Hepatic stellate cell (primary cell): ENCODE measurements at regions not wholly inside any gene's neighbourhood (a gene's known extent, or its start where the extent isn't known, plus 50 kb on each side); places are given as distances from the start of the nearest gene placed in this dataset.

ENCODE experiments used
- DNase-seq: peaks from one replicate; pipeline ENCODE4 v3.0.0; 2011; ENCODE audit warnings: low spot score

DNA sequence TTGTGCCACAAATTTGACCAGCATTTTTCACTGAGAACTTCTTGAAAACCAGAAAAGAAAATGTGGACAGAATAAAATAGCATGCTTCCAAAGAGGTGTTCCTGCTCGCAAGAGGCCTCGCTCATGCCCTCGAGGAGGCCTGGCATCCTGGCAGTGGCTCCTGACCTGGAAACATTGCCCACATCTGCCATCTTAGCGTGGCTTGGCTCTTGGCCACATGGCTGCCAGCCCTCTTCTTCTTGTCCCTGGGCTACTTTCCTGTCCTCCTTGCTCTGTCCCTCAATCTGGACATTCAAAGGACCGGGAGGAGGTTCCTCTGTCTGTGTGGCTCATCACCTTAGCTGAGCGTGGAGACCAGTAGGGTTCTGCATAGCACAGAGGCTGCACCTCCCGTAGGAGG, 131.6 kb upstream of the TMEM72 start:
- DNase-seq = no peak

GRCh38 chr10:44780426-44780825, 130.7 kb upstream of the TMEM72 start:
- no peak for DNase-seq

DNA sequence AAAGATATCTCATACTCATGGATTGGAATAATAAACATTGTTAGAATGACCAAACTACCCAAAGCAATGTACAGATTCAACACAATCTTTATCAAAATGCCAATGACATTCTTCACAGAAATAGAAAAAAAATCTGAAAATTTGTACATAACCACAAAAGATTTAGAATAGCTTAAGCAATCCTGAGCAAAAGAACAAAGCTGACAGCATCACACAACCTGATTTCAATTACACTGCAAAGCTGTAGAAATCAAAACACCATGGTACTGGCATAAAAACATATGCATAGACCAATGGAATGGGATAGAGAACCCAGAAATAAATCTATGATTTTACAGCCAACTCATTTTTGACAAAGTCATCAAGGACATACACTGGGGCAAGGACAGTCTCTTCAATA, 130.0 kb upstream of the TMEM72 start:
- no peak for DNase-seq

DNA sequence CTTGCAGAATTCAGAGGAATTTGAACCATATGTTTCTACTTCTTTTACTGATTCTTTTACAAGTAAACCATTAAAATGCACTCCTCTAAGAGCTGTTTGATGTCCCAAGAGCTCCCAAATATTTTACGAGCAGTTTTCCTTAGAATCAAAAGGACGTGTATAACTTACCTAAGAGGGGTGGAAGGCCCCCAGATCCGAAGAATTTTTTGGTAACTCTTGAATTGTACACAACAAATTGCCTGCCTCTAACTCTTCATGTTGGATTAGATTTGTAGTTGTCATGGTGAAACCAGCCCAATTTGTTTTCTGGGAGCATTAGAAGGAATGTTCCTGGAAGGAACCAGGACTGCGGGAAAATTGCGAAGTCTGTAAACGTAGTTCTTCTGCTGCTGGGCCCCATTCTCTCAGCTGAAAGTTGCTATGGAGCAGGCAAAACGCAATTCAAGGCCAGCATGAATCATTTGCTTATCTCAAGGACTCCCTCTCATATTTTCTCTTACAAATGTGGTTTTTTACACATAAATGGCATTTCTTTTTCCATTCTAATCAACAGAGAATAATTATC, 124.8 kb upstream of the TMEM72 start:
- peak; percentile 19 for DNase-seq

- DNase-seq = no peak
Observed at GRCh38 chr10:44787480-44788075, 123.6 kb upstream of the TMEM72 start.

DNA sequence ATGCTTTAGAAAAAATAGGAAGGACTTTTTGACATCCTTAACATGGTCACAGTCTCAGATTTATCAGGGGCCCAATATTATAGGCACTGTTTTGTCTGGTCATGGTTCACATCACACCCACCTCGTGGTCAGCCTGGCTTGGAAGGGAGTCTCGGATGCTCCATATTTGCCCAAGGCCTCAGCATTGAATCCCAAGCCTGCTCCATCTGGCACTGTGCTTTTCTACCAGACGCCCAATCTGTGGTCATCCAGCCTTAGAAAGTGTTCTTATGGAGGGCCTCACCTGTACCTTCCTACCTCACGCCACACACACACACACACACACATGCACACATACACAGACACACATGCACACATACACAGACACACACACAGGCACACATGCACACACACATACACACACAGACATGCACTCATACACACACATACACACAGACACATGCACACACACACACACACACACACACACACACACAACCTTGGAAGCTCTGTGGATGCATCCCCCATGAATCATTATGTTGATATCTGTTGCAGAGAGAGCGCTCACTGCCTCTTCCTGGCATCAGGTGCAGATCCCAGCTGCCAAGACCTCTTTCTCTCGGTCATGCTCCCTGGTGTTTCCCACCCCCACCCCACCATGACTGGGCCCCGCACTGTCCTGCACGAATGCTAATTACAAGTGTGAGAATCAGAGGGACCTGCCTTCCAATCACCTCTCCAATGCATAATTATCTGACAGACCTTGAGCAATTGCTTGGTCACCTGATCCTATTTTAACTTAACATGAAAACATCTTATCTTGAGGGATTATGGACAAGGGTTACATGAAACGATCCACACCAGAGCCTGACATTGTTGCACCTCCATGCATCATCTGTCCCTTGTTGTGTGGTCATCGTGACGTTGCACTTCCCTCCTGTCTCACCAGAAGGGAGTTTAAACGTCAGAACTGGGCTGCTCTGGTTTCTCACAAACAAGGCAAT, 122.7 kb upstream of the TMEM72 start:
- DNase-seq = no peak

- DNase-seq = no peak
Observed at GRCh38 chr10:44792119-44792775, 118.9 kb upstream of the TMEM72 start.

GRCh38 chr10:44799966-44800365, 111.2 kb upstream of the TMEM72 start:
- no peak for DNase-seq

DNA sequence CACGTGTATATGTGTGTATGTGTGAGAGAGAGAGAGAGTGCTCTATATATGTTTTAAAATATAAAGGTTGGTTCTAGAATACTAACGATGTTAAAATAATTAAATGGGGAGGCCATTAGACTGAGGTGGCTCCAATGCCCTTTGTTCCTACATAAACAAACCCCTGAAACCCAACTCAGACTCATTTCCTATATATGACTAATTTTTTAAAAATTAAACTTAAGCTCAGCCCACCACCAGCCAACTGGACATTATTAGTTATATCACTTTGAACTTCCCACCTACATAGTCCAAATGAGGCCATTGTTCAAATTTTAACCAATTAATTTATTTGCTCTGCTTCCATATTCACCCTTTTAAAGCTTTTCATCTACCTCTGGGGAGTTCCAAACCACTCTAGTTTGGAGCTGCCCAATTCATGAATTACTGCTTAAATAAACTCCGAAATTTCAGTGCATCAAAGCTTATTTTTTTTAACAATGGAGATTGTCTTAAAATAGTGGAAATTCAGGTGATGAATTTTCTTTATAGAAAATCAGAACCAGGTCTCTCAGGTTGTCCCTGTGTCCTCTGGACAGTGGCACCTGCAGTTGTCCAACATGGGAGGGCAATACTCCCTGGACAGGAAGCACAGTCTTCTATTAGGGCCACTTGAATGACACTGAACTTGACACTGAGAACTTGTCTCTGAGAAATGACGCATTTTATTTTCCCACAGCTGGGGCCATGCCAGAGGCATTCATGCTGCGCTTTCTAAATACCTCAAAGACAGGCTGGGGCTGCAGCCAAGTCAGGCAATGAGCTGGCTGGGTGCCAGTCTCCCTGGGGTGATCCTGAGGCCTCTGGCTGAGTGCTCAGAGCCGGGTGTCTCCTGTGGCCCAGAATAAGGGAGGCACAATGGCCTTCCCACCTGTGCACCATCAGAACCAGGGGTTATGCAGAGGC, 109.5 kb upstream of the TMEM72 start:
- DNase-seq = peak; percentile 80

DNA sequence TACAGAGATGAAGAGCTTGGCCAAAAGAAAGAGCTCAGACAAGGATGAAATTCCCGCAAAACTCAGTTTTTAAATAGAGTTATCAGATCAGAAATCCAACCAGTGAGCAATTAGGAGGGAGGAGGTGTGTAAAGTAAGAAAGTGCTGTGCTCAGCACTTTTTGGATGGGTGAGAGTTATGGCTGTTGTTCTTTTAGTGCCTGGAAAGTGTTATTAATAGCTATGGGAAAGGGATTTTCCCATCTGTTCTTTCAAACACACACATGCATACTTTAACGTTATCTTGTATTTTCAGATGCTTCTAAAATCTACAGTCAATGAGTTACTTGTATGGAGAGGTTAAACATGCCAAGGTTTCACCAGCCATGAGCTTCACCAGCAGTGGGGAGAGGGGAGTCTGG, 107.3 kb upstream of the TMEM72 start:
- no peak for DNase-seq

GRCh38 chr10:44804661-44805060, 106.5 kb upstream of the TMEM72 start:
- DNase-seq = no peak

DNA sequence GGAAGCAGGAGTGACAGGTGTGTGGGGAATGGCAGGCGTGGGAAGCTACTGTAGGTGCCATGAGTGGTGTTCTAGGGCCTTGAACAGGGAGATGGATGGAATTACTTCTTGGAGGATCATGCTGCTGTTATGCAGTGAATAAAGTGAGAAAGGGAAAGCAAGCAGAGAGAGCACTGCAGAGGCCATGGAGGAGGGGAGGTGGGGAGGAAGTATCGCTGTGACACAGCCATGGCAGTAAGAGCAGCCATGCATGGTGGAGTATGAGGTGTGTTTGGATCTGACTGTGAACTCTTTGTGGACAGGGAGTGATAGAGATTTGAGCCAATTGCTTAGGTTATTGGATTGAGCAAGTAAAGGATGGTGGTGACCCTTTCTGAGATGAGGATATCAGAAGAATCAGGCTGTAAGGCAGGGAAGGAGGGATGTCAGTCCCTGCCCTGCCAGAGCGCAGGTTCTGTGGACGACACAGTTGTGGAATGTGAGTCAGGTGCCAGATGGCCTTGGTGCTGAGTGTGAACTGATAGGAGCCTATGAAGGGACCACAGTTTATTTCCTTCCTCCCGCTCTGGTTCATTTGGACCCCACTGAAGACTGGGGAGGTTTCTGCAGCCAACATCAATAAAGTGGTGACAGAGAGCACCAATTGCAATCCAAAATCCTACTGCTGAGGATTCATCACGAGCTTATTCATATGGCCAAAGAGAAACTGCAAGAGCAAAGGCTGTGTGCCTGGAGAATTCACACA, 105.5 kb upstream of the TMEM72 start:
- no peak for DNase-seq

DNA sequence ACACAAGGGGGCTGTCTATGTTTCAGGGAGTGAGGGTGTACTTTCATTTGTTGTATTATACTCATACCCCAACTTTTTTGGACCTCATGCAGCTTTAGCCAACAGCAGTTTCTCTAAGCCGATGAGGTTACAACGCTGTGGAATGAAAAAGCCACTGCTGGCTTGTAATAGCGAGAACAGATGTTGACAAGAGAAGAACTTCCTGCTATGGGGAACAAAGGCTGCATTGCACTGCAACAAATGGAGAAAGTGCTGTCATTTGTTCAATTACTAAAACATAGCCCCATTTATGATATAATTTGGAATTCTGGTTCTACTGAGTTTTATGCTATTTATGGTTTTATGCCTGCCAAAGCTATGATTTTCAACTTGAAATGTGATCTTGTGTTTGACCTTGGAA, 104.2 kb upstream of the TMEM72 start:
- no peak for DNase-seq

DNA sequence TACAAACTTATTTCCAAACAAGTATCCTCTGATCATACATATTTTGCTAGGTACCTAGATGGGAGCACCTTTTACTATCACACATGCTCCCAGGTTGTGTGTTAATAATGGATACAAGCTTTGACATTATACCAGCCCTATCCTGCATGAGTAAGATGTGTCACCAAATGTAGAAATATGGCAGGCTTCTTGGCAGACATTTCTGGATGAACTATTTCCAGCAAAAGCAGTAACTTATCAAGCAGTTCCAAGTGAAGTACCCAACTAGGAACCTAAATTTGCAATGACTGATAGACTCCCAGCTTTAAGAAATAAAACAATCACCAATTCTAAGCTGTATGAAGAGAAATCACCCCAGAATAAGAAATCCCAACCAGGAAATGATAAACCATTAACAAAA, 103.7 kb upstream of the TMEM72 start:
- no peak for DNase-seq

DNA sequence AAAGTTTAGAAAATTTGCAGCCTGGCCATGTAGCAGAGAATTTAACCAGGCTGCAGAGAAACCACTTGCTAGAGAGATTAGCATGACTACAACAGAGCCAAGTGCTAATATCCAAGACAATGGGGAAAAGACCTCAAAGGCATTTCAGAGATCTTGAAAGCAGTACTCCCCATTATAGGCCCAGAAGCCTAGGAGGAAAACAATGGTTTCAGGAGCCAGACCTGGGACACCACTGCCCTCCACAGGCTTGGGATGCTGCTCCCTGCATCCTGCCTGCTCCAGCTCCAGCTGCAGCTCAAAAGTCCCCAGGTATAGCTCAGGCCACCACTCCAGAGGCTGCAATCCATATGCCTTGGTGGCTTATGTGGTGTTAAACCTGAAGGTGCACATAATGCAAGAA, 101.5 kb upstream of the TMEM72 start:
- DNase-seq = no peak

GRCh38 chr10:44811072-44811471, 100.1 kb upstream of the TMEM72 start:
- peak; percentile 43 for DNase-seq

- DNase-seq = no peak
Observed at GRCh38 chr10:44813201-44813600, 97.9 kb upstream of the TMEM72 start.

- no peak for DNase-seq
Observed at GRCh38 chr10:44814929-44815328, 96.2 kb upstream of the TMEM72 start.

DNA sequence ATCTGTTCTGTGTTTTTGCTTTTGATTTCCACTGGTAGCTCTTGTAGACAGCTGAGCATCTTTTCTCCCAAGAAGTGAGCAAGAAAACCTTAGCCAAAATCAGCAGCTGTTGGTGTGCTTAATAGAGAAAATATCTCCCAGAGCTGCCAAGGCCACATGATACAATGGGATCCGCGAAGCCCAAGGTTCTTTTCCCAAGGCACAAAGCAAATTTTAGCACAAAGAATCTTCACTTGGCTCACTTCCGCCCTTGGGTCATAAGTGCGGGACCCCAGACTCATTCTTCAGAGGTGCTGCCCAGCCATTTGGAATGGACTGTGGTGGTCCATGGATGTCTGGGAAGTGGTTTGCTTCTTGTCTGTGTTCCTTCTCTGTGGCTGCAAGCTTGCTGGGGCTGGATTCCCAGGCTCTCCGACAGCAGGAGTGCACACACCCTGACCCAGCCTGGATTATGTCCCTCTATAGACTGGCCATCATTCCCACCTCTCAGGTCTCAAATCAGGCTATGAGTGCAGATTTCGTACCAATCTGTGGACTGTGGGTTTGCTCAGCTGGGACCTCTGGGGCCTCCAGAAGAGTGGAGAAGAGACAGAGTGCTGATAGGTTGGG, 93.0 kb upstream of the TMEM72 start:
- no peak for DNase-seq

DNA sequence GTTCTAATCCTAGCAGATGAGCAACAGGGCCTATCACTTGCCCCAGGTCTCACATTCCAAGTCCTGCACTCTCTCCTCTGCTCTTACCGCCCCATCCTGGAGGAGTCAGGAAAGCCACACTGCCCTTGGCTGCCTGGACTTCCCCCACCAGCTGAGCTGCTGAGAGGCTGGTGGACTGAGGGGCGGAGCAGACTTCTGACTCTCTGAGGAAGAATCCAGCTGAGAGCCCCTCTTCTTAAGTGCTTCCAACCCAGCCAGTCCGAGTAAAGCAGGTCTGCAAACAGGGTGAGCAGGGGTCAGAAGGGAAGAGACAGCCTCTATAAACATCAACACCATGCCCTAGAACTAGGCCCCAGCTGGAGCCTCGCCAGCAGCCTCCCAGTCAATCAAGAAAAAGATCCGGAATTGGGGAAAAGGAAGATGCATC, 92.4 kb upstream of the TMEM72 start:
- DNase-seq = no peak
